DOHH2 (cell line): ENCODE measurements at regions not wholly inside any gene's neighbourhood (a gene's known extent, or its start where the extent isn't known, plus 50 kb on each side); places are given as distances from the start of the nearest gene placed in this dataset.
A peak's percentile ranks its signal among the peaks of the same experiment; 100 is the strongest.

ENCODE experiments used
- H3F3A ChIP-seq: fragments of 200-600 bp; sonication (generic), shearing (Covaris generic); 2 replicates; pipeline ENCODE4 v1.6.0; 2016; ENCODE audit warnings: antibody characterized with exemption, mild to moderate bottlenecking; ENCODE audit not compliant: control insufficient read depth, insufficient read depth
- H3K27ac ChIP-seq: fragments of 200-600 bp; sonication (generic); 2 replicates; pipeline ENCODE4 v1.5.1; 2014; ENCODE audit warnings: low read depth, mild to moderate bottlenecking, low read length, moderate library complexity
- H3K27me3 ChIP-seq: fragments of 200-600 bp; sonication (generic); 2 replicates; pipeline ENCODE4 v1.6.1; 2014; ENCODE audit warnings: mild to moderate bottlenecking, low read length, mixed read lengths; ENCODE audit not compliant: control insufficient read depth
- H3K36me3 ChIP-seq: fragments of 200-600 bp; sonication (generic); 2 replicates; pipeline ENCODE4 v1.6.1; 2014; ENCODE audit warnings: mild to moderate bottlenecking, low read length, moderate library complexity, mixed read lengths; ENCODE audit not compliant: control insufficient read depth
- H3K4me1 ChIP-seq: fragments of 200-600 bp; sonication (generic); 2 replicates; pipeline ENCODE4 v1.6.1; 2014; ENCODE audit warnings: mild to moderate bottlenecking, low read length, mixed read lengths; ENCODE audit not compliant: control insufficient read depth
- H3K4me2 ChIP-seq: fragments of 200-600 bp; sonication (generic); 2 replicates; pipeline ENCODE4 v1.6.0; 2014; ENCODE audit warnings: mild to moderate bottlenecking, low read length, moderate library complexity
- H3K4me3 ChIP-seq: fragments of 200-600 bp; sonication (generic); 2 replicates; pipeline ENCODE4 v1.5.1; 2014; ENCODE audit warnings: mild to moderate bottlenecking, low read length, mixed read lengths
- H3K79me2 ChIP-seq: fragments of 200-600 bp; sonication (generic); 2 replicates; pipeline ENCODE4 v1.6.1; 2014; ENCODE audit warnings: mild to moderate bottlenecking, low read length, mixed read lengths; ENCODE audit not compliant: control insufficient read depth
- H3K9me2 ChIP-seq: fragments of 200-600 bp; sonication (generic); replicated peaks from 2 replicates; pipeline ENCODE4 v1.6.1; 2014; ENCODE audit warnings: mild to moderate bottlenecking, low read length, mixed read lengths; ENCODE audit not compliant: control insufficient read depth
- H3K9me3 ChIP-seq: fragments of 200-600 bp; sonication (generic); 2 replicates; pipeline ENCODE4 v1.6.1; 2014; ENCODE audit warnings: antibody characterized with exemption, low read length, mixed read lengths; ENCODE audit not compliant: control insufficient read depth, insufficient read depth
- H4K20me1 ChIP-seq: fragments of 200-600 bp; sonication (generic); 2 replicates; pipeline ENCODE4 v1.6.0; 2014; ENCODE audit warnings: low read depth, mild to moderate bottlenecking, antibody characterized with exemption, low read length, moderate library complexity; ENCODE audit not compliant: control insufficient read depth, insufficient read depth
- CTCF ChIP-seq: fragments of 200-600 bp; sonication (generic); IDR thresholded peaks from one replicate; pipeline ENCODE4 v1.5.1; 2014; ENCODE audit warnings: antibody characterized with exemption, mild to moderate bottlenecking, low read depth, low read length; ENCODE audit not compliant: poor library complexity, severe bottlenecking
- EZH2phosphoT487 ChIP-seq: fragments of 200-600 bp; sonication (generic); IDR thresholded peaks from 2 replicates; pipeline ENCODE4 v1.6.1; 2017; ENCODE audit warnings: borderline replicate concordance, mild to moderate bottlenecking, antibody characterized with exemption, low read length, moderate library complexity, mixed read lengths

- Histone ChIP-seq H3K36me3 (no peaks in the 10 kb centered on the region), H3K27ac (no peak overlapping the region), H3K27me3 (no peaks in the 10 kb centered on the region), H3K9me2 (no peaks in the 10 kb centered on the region), H4K20me1 (no peaks in the 10 kb centered on the region), H3K79me2 (no peaks in the 10 kb centered on the region), H3K4me1 (no peaks in the 10 kb centered on the region), H3F3A (no peaks in the 10 kb centered on the region), H3K4me3 (no peak overlapping the region), H3K4me2 (no peak overlapping the region), H3K9me3 (no peaks in the 10 kb centered on the region)
- TF ChIP-seq EZH2phosphoT487 = no peak
- TF ChIP-seq CTCF = no peak
These were observed 247.3 kb upstream of the BLID start for GRCh38 chr11:122363296-122363695.

GRCh38 chr11:122362381-122362780 is 246.4 kb upstream of the BLID start:
- H3K79me2 ChIP-seq = no peaks in the 10 kb centered on the region
- H3K9me2 ChIP-seq = no peaks in the 10 kb centered on the region
- no peaks in the 10 kb centered on the region for H3F3A ChIP-seq
- no peak overlapping the region for H3K4me3 ChIP-seq
- no peak overlapping the region for H3K27ac ChIP-seq
- TF ChIP-seq EZH2phosphoT487 (no peak), CTCF (no peak)
- H3K9me3 ChIP-seq = no peaks in the 10 kb centered on the region
- H3K27me3 ChIP-seq = no peaks in the 10 kb centered on the region
- no peaks in the 10 kb centered on the region for H3K36me3 ChIP-seq
- H4K20me1 ChIP-seq = no peaks in the 10 kb centered on the region
- H3K4me1 ChIP-seq = no peaks in the 10 kb centered on the region
- no peak overlapping the region for H3K4me2 ChIP-seq

- Histone ChIP-seq H3K9me2 (no peaks in the 10 kb centered on the region), H3K27me3 (no peaks in the 10 kb centered on the region), H3K27ac (no peak overlapping the region), H3K9me3 (no peaks in the 10 kb centered on the region), H3K4me2 (no peak overlapping the region), H3K36me3 (no peaks in the 10 kb centered on the region), H3F3A (no peaks in the 10 kb centered on the region), H4K20me1 (no peaks in the 10 kb centered on the region), H3K4me3 (no peak overlapping the region), H3K4me1 (no peaks in the 10 kb centered on the region), H3K79me2 (no peaks in the 10 kb centered on the region)
- TF ChIP-seq EZH2phosphoT487 = no peak
- peak; percentile 45 for TF ChIP-seq CTCF
These were observed 244.9 kb upstream of the BLID start for GRCh38 chr11:122360875-122361274.
